OCI-LY3 (cell line): ENCODE measurements at regions not wholly inside any gene's neighbourhood (a gene's known extent, or its start where the extent isn't known, plus 50 kb on each side); places are given as distances from the start of the nearest gene placed in this dataset.

Source experiments
- EZH2phosphoT487 ChIP-seq: fragments of 200-600 bp; shearing (Covaris generic); IDR thresholded peaks from 2 replicates; pipeline ENCODE4 v1.6.1; 2018; ENCODE audit warnings: antibody characterized with exemption, mixed run types, low read depth
- TF ChIP-seq, protein P1 (sequence below): fragments of 200-600, 300-600 bp; sonication (generic); IDR thresholded peaks from 2 replicates; pipeline ENCODE4 v1.5.1; 2014; ENCODE audit warnings: antibody characterized with exemption, low read length, low read depth

DNA sequence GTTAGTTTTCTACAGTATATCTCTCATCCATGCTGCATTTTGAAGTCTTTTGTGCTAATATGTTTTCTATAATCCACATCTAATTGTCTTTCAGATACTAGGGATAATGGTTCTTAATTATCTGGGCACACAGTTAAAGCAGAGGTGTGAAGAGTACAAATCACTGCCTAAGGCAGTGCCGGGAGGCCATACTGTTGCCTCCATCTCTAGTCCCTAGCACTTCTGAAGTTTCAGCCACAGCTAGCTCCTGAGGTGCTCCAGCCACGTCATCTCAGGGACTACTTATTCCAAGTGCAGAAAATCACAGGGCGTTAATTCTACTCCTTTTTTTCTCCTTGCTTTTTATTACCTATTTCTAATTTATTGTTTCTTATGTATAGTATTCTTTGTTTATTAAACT, 760.0 kb upstream of the FAM174A start:
- TF ChIP-seq, protein P1, sequence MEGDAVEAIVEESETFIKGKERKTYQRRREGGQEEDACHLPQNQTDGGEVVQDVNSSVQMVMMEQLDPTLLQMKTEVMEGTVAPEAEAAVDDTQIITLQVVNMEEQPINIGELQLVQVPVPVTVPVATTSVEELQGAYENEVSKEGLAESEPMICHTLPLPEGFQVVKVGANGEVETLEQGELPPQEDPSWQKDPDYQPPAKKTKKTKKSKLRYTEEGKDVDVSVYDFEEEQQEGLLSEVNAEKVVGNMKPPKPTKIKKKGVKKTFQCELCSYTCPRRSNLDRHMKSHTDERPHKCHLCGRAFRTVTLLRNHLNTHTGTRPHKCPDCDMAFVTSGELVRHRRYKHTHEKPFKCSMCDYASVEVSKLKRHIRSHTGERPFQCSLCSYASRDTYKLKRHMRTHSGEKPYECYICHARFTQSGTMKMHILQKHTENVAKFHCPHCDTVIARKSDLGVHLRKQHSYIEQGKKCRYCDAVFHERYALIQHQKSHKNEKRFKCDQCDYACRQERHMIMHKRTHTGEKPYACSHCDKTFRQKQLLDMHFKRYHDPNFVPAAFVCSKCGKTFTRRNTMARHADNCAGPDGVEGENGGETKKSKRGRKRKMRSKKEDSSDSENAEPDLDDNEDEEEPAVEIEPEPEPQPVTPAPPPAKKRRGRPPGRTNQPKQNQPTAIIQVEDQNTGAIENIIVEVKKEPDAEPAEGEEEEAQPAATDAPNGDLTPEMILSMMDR, result no peak
- no peak for TF ChIP-seq EZH2phosphoT487
